ENCODE measurements at regions not wholly inside any gene's neighbourhood (a gene's known extent, or its start where the extent isn't known, plus 50 kb on each side); places are given as distances from the start of the nearest gene placed in this dataset.

GRCh38 chr6:94535798-94536197, 1041.5 kb upstream of the MANEA start:
- H3K27me3 ChIP-seq (ENCODE audit: low read depth, low read length) = no peaks in the 10 kb centered on the region
- no peaks in the 10 kb centered on the region for H3K9me3 ChIP-seq (ENCODE audit: control insufficient read depth in 1 of 2, low read length in 2 of 2)
- H3K36me3 ChIP-seq (ENCODE audit: control insufficient read depth in 1 of 2, insufficient read depth in 2 of 2, low read length in 2 of 2) = no peaks in the 10 kb centered on the region
- no peak overlapping the region for H3K4me3 ChIP-seq (ENCODE audit: low read depth in 1 of 2, low read length in 2 of 2)
- H3K27ac ChIP-seq (ENCODE audit: low read length) = no peak overlapping the region
- H3K4me1 ChIP-seq (ENCODE audit: control insufficient read depth in 1 of 2, insufficient read depth in 2 of 2, low read length in 2 of 2) = no peaks in the 10 kb centered on the region

GRCh38 chr6:94511502-94512088, 1065.7 kb upstream of the MANEA start:
- H3K4me3 ChIP-seq (ENCODE audit: low read depth in 1 of 2, low read length in 2 of 2) = no peak overlapping the region
- H3K9me3 ChIP-seq (ENCODE audit: control insufficient read depth in 1 of 2, low read length in 2 of 2) = peaks cover 0 to 4% of the 10 kb centered on the region in 2 donors
- no peak overlapping the region for H3K27ac ChIP-seq (ENCODE audit: low read length)
- no peaks in the 10 kb centered on the region for H3K36me3 ChIP-seq (ENCODE audit: control insufficient read depth in 1 of 2, insufficient read depth in 2 of 2, low read length in 2 of 2)
- no peaks in the 10 kb centered on the region for H3K4me1 ChIP-seq (ENCODE audit: control insufficient read depth in 1 of 2, insufficient read depth in 2 of 2, low read length in 2 of 2)
- H3K27me3 ChIP-seq (ENCODE audit: low read depth, low read length) = no peaks in the 10 kb centered on the region

GRCh38 chr6:94510877-94511276, 1066.5 kb upstream of the MANEA start:
- Histone ChIP-seq H3K27ac (ENCODE audit: low read length) (no peak overlapping the region), H3K9me3 (ENCODE audit: control insufficient read depth in 1 of 2, low read length in 2 of 2) (peaks cover 0 to 4% of the 10 kb centered on the region in 2 donors), H3K4me1 (ENCODE audit: control insufficient read depth in 1 of 2, insufficient read depth in 2 of 2, low read length in 2 of 2) (no peaks in the 10 kb centered on the region), H3K27me3 (ENCODE audit: low read depth, low read length) (no peaks in the 10 kb centered on the region), H3K4me3 (ENCODE audit: low read depth in 1 of 2, low read length in 2 of 2) (no peak overlapping the region), H3K36me3 (ENCODE audit: control insufficient read depth in 1 of 2, insufficient read depth in 2 of 2, low read length in 2 of 2) (no peaks in the 10 kb centered on the region)

- Histone ChIP-seq H3K4me1 (ENCODE audit: control insufficient read depth in 1 of 2, insufficient read depth in 2 of 2, low read length in 2 of 2) (no peaks in the 10 kb centered on the region), H3K36me3 (ENCODE audit: control insufficient read depth in 1 of 2, insufficient read depth in 2 of 2, low read length in 2 of 2) (no peaks in the 10 kb centered on the region), H3K27me3 (ENCODE audit: low read depth, low read length) (no peaks in the 10 kb centered on the region), H3K9me3 (ENCODE audit: control insufficient read depth in 1 of 2, low read length in 2 of 2) (no peaks in the 10 kb centered on the region), H3K27ac (ENCODE audit: low read length) (no peak overlapping the region), H3K4me3 (ENCODE audit: low read depth in 1 of 2, low read length in 2 of 2) (no peak overlapping the region)
Measured at GRCh38 chr6:94501516-94501915, 1075.8 kb upstream of the MANEA start.

- no peaks in the 10 kb centered on the region for H3K27me3 ChIP-seq (ENCODE audit: low read depth, low read length)
- no peaks in the 10 kb centered on the region for H3K4me1 ChIP-seq (ENCODE audit: control insufficient read depth in 1 of 2, insufficient read depth in 2 of 2, low read length in 2 of 2)
- H3K4me3 ChIP-seq (ENCODE audit: low read depth in 1 of 2, low read length in 2 of 2) = no peak overlapping the region
- no peaks in the 10 kb centered on the region for H3K9me3 ChIP-seq (ENCODE audit: control insufficient read depth in 1 of 2, low read length in 2 of 2)
- H3K36me3 ChIP-seq (ENCODE audit: control insufficient read depth in 1 of 2, insufficient read depth in 2 of 2, low read length in 2 of 2) = no peaks in the 10 kb centered on the region
- no peak overlapping the region for H3K27ac ChIP-seq (ENCODE audit: low read length)
Measured at GRCh38 chr6:94498099-94498498, 1078.7 kb upstream of the EPHA7 start.

- Histone ChIP-seq H3K36me3 (ENCODE audit: control insufficient read depth in 1 of 2, insufficient read depth in 2 of 2, low read length in 2 of 2) (no peaks in the 10 kb centered on the region), H3K4me3 (ENCODE audit: low read depth in 1 of 2, low read length in 2 of 2) (no peak overlapping the region)
Measured at GRCh38 chr6:94494500-94494899, 1075.1 kb upstream of the EPHA7 start.

GRCh38 chr6:94487371-94487770, 1068.0 kb upstream of the EPHA7 start:
- H3K27ac ChIP-seq (ENCODE audit: low read length) = no peak overlapping the region

More at GRCh38 chr6:94494500-94494899, 1075.1 kb upstream of the EPHA7 start:
- no peaks in the 10 kb centered on the region for H3K27me3 ChIP-seq (ENCODE audit: low read depth, low read length)
- H3K27ac ChIP-seq (ENCODE audit: low read length) = no peak overlapping the region
- no peaks in the 10 kb centered on the region for H3K4me1 ChIP-seq (ENCODE audit: control insufficient read depth in 1 of 2, insufficient read depth in 2 of 2, low read length in 2 of 2)
- no peaks in the 10 kb centered on the region for H3K9me3 ChIP-seq (ENCODE audit: control insufficient read depth in 1 of 2, low read length in 2 of 2)

GRCh38 chr6:94478133-94479005, 1059.0 kb upstream of the EPHA7 start:
- H3K27ac ChIP-seq (ENCODE audit: low read length) = no peak overlapping the region
- H3K27me3 ChIP-seq (ENCODE audit: low read depth, low read length) = no peaks in the 10 kb centered on the region
- H3K4me1 ChIP-seq (ENCODE audit: control insufficient read depth in 1 of 2, insufficient read depth in 2 of 2, low read length in 2 of 2) = no peaks in the 10 kb centered on the region
- no peaks in the 10 kb centered on the region for H3K36me3 ChIP-seq (ENCODE audit: control insufficient read depth in 1 of 2, insufficient read depth in 2 of 2, low read length in 2 of 2)
- no peak overlapping the region for H3K4me3 ChIP-seq (ENCODE audit: low read depth in 1 of 2, low read length in 2 of 2)
- peaks cover 0 to 11% of the 10 kb centered on the region in 2 donors for H3K9me3 ChIP-seq (ENCODE audit: control insufficient read depth in 1 of 2, low read length in 2 of 2)

More at GRCh38 chr6:94487371-94487770, 1068.0 kb upstream of the EPHA7 start:
- H3K36me3 ChIP-seq (ENCODE audit: control insufficient read depth in 1 of 2, insufficient read depth in 2 of 2, low read length in 2 of 2) = no peaks in the 10 kb centered on the region
- H3K4me3 ChIP-seq (ENCODE audit: low read depth in 1 of 2, low read length in 2 of 2) = no peak overlapping the region
- H3K4me1 ChIP-seq (ENCODE audit: control insufficient read depth in 1 of 2, insufficient read depth in 2 of 2, low read length in 2 of 2) = no peaks in the 10 kb centered on the region
- H3K27me3 ChIP-seq (ENCODE audit: low read depth, low read length) = no peaks in the 10 kb centered on the region
- H3K9me3 ChIP-seq (ENCODE audit: control insufficient read depth in 1 of 2, low read length in 2 of 2) = no peaks in the 10 kb centered on the region

GRCh38 chr6:94468830-94469229, 1049.5 kb upstream of the EPHA7 start:
- H3K36me3 ChIP-seq (ENCODE audit: control insufficient read depth in 1 of 2, insufficient read depth in 2 of 2, low read length in 2 of 2) = no peaks in the 10 kb centered on the region
- H3K9me3 ChIP-seq (ENCODE audit: control insufficient read depth in 1 of 2, low read length in 2 of 2) = no peaks in the 10 kb centered on the region
- H3K4me3 ChIP-seq (ENCODE audit: low read depth in 1 of 2, low read length in 2 of 2) = no peak overlapping the region
- H3K27ac ChIP-seq (ENCODE audit: low read length) = no peak overlapping the region
- no peaks in the 10 kb centered on the region for H3K4me1 ChIP-seq (ENCODE audit: control insufficient read depth in 1 of 2, insufficient read depth in 2 of 2, low read length in 2 of 2)
- H3K27me3 ChIP-seq (ENCODE audit: low read depth, low read length) = no peaks in the 10 kb centered on the region

GRCh38 chr6:94464018-94464510, 1044.7 kb upstream of the EPHA7 start:
- no peak overlapping the region for H3K27ac ChIP-seq (ENCODE audit: low read length)
- H3K27me3 ChIP-seq (ENCODE audit: low read depth, low read length) = no peaks in the 10 kb centered on the region
- H3K9me3 ChIP-seq (ENCODE audit: control insufficient read depth in 1 of 2, low read length in 2 of 2) = no peaks in the 10 kb centered on the region
- H3K36me3 ChIP-seq (ENCODE audit: control insufficient read depth in 1 of 2, insufficient read depth in 2 of 2, low read length in 2 of 2) = no peaks in the 10 kb centered on the region
- no peak overlapping the region for H3K4me3 ChIP-seq (ENCODE audit: low read depth in 1 of 2, low read length in 2 of 2)
- H3K4me1 ChIP-seq (ENCODE audit: control insufficient read depth in 1 of 2, insufficient read depth in 2 of 2, low read length in 2 of 2) = no peaks in the 10 kb centered on the region

GRCh38 chr6:94463306-94463705, 1043.9 kb upstream of the EPHA7 start:
- Histone ChIP-seq H3K4me3 (ENCODE audit: low read depth in 1 of 2, low read length in 2 of 2) (no peak overlapping the region), H3K27me3 (ENCODE audit: low read depth, low read length) (no peaks in the 10 kb centered on the region), H3K36me3 (ENCODE audit: control insufficient read depth in 1 of 2, insufficient read depth in 2 of 2, low read length in 2 of 2) (no peaks in the 10 kb centered on the region), H3K9me3 (ENCODE audit: control insufficient read depth in 1 of 2, low read length in 2 of 2) (no peaks in the 10 kb centered on the region), H3K4me1 (ENCODE audit: control insufficient read depth in 1 of 2, insufficient read depth in 2 of 2, low read length in 2 of 2) (no peaks in the 10 kb centered on the region), H3K27ac (ENCODE audit: low read length) (no peak overlapping the region)
